HPDE6-E6E7 (cell line): ENCODE measurements at regions not wholly inside any gene's neighbourhood (a gene's known extent, or its start where the extent isn't known, plus 50 kb on each side); places are given as distances from the start of the nearest gene placed in this dataset.

Experiments
- DNase-seq: peaks from one replicate; pipeline ENCODE4 v3.0.0; 2011; ENCODE audit warnings: missing footprints; ENCODE audit errors: extremely low spot score

- DNase-seq, result no peak
These were observed 221.0 kb upstream of the CDH13 start for GRCh38 chr16:82405736-82406135.

GRCh38 chr16:82404586-82405315 lies 222.0 kb upstream of the CDH13 start:
- DNase-seq, result no peak

- DNase-seq, result no peak
These were observed 224.0 kb upstream of the CDH13 start for GRCh38 chr16:82402665-82403218.

GRCh38 chr16:82400046-82400445 lies 226.7 kb upstream of the CDH13 start:
- no peak for DNase-seq

GRCh38 chr16:82396509-82396908 lies 226.5 kb upstream of the MPHOSPH6 start:
- no peak for DNase-seq

GRCh38 chr16:82395212-82395611 lies 225.2 kb upstream of the MPHOSPH6 start:
- DNase-seq, result no peak

- DNase-seq, result no peak
These were observed 221.7 kb upstream of the MPHOSPH6 start for GRCh38 chr16:82391690-82392089.

- DNase-seq, result no peak
These were observed 220.1 kb upstream of the MPHOSPH6 start for GRCh38 chr16:82389956-82390650.

- DNase-seq, result no peak
These were observed 216.7 kb upstream of the MPHOSPH6 start for GRCh38 chr16:82386761-82387160.

- DNase-seq, result no peak
These were observed 214.9 kb upstream of the MPHOSPH6 start for GRCh38 chr16:82384949-82385348.

GRCh38 chr16:82384017-82384416 lies 214.0 kb upstream of the MPHOSPH6 start:
- DNase-seq, result no peak

- DNase-seq, result no peak
These were observed 212.5 kb upstream of the MPHOSPH6 start for GRCh38 chr16:82382521-82382920.

- DNase-seq, result no peak
These were observed 209.5 kb upstream of the MPHOSPH6 start for GRCh38 chr16:82379551-82379950.

- DNase-seq, result no peak
These were observed 204.0 kb upstream of the MPHOSPH6 start for GRCh38 chr16:82373976-82374375.

GRCh38 chr16:82370282-82370681 lies 200.3 kb upstream of the MPHOSPH6 start:
- DNase-seq, result no peak

- DNase-seq, result peak; percentile 14
These were observed 198.0 kb upstream of the MPHOSPH6 start for GRCh38 chr16:82368041-82368440.

- no peak for DNase-seq
These were observed 196.4 kb upstream of the MPHOSPH6 start for GRCh38 chr16:82366462-82366861.

GRCh38 chr16:82364690-82365089 lies 194.7 kb upstream of the MPHOSPH6 start:
- DNase-seq, result no peak

- no peak for DNase-seq
These were observed 193.2 kb upstream of the MPHOSPH6 start for GRCh38 chr16:82363026-82363816.

- no peak for DNase-seq
These were observed 191.9 kb upstream of the MPHOSPH6 start for GRCh38 chr16:82361885-82362284.

- DNase-seq, result no peak
These were observed 190.2 kb upstream of the MPHOSPH6 start for GRCh38 chr16:82360024-82360783.
